H9 (cell line): ENCODE measurements at regions not wholly inside any gene's neighbourhood (a gene's known extent, or its start where the extent isn't known, plus 50 kb on each side); places are given as distances from the start of the nearest gene placed in this dataset.

Experiments used
- DNase-seq: peaks from one replicate; pipeline ENCODE4 v3.0.0-alpha.2; 2017
- H2AFZ ChIP-seq: one replicate; pipeline ENCODE4 v1.6.1; 2013; ENCODE audit warnings: mild to moderate bottlenecking, low read length, control low read depth, moderate library complexity
- H2AK5ac ChIP-seq: 2 replicates; pipeline ENCODE4 v1.6.1; 2013; ENCODE audit warnings: low read length, control low read depth, mixed read lengths; ENCODE audit not compliant: insufficient read length
- H2BK120ac ChIP-seq: one replicate; pipeline ENCODE4 v1.6.1; 2013; ENCODE audit warnings: low read depth, mild to moderate bottlenecking, low read length, control low read depth, inconsistent platforms; ENCODE audit not compliant: poor library complexity, severe bottlenecking
- H2BK12ac ChIP-seq: 2 replicates; pipeline ENCODE4 v1.6.1; 2013; ENCODE audit warnings: low read length, control low read depth, mixed read lengths, low read depth; ENCODE audit not compliant: insufficient read length
- H2BK15ac ChIP-seq: 2 replicates; pipeline ENCODE4 v1.6.1; 2013; ENCODE audit warnings: low read depth, low read length, control low read depth
- H2BK20ac ChIP-seq: one replicate; pipeline ENCODE4 v1.6.1; 2013; ENCODE audit warnings: low read depth, mild to moderate bottlenecking, low read length, control low read depth, inconsistent platforms; ENCODE audit not compliant: poor library complexity, severe bottlenecking
- H2BK5ac ChIP-seq: 2 replicates; pipeline ENCODE4 v1.6.1; 2013; ENCODE audit warnings: low read length, control low read depth, mixed read lengths; ENCODE audit not compliant: insufficient read length
- H3K14ac ChIP-seq: 2 replicates; pipeline ENCODE4 v1.6.1; 2013; ENCODE audit warnings: low read length, control low read depth; ENCODE audit not compliant: insufficient read depth
- H3K18ac ChIP-seq: 2 replicates; pipeline ENCODE4 v1.6.1; 2013; ENCODE audit warnings: low read depth, mild to moderate bottlenecking, mixed read lengths, low read length, control low read depth; ENCODE audit not compliant: insufficient read length
- H3K23ac ChIP-seq: 2 replicates; pipeline ENCODE4 v1.6.1; 2013; ENCODE audit warnings: low read length, control low read depth, mixed read lengths, low read depth; ENCODE audit not compliant: insufficient read length
- H3K23me2 ChIP-seq: 2 replicates; pipeline ENCODE4 v1.6.1; 2013; ENCODE audit warnings: low read depth, mild to moderate bottlenecking, mixed read lengths, low read length, control low read depth; ENCODE audit not compliant: insufficient read length, poor library complexity, severe bottlenecking
- H3K27ac ChIP-seq: 2 replicates; pipeline ENCODE4 v1.5.1; 2013; ENCODE audit warnings: low read length, control low read depth, mixed read lengths, low read depth; ENCODE audit not compliant: insufficient read length
- H3K27me3 ChIP-seq: 2 replicates; pipeline ENCODE4 v1.6.1; 2013; ENCODE audit warnings: low read length, control low read depth, inconsistent platforms; ENCODE audit not compliant: insufficient read depth
- H3K4ac ChIP-seq: 2 replicates; pipeline ENCODE4 v1.6.1; 2013; ENCODE audit warnings: low read depth, mild to moderate bottlenecking, control low read depth, inconsistent platforms, low read length, moderate library complexity
- H3K4me1 ChIP-seq: 2 replicates; pipeline ENCODE4 v1.6.1; 2013; ENCODE audit warnings: low read length, control low read depth, inconsistent platforms; ENCODE audit not compliant: insufficient read depth
- H3K4me2 ChIP-seq: 2 replicates; pipeline ENCODE4 v1.6.1; 2013; ENCODE audit warnings: low read length, control low read depth, mixed read lengths; ENCODE audit not compliant: insufficient read length, insufficient read depth
- H3K56ac ChIP-seq: 2 replicates; pipeline ENCODE4 v1.6.1; 2013; ENCODE audit warnings: low read depth, mild to moderate bottlenecking, mixed read lengths, low read length, control low read depth; ENCODE audit not compliant: insufficient read length
- H3K79me1 ChIP-seq: 2 replicates; pipeline ENCODE4 v1.6.1; 2013; ENCODE audit warnings: low read depth, mild to moderate bottlenecking, moderate library complexity, low read length, control low read depth, inconsistent platforms; ENCODE audit not compliant: insufficient read depth, poor library complexity, severe bottlenecking
- H3K79me2 ChIP-seq: 2 replicates; pipeline ENCODE4 v1.6.1; 2013; ENCODE audit warnings: low read length, control low read depth, inconsistent platforms; ENCODE audit not compliant: insufficient read depth
- H3K9ac ChIP-seq: 2 replicates; pipeline ENCODE4 v1.6.1; 2013; ENCODE audit warnings: low read length, control low read depth, mixed read lengths; ENCODE audit not compliant: insufficient read length; ENCODE audit errors: extremely low read depth
- H3K9me3 ChIP-seq: one replicate; pipeline ENCODE4 v1.6.1; 2013; ENCODE audit warnings: low read depth, low read length, inconsistent platforms; ENCODE audit not compliant: control insufficient read depth
- H3T11ph ChIP-seq: one replicate; pipeline ENCODE4 v1.6.1; 2013; ENCODE audit warnings: mild to moderate bottlenecking, low read length, control low read depth, inconsistent platforms
- H4K20me1 ChIP-seq: one replicate; pipeline ENCODE4 v1.6.1; 2013; ENCODE audit not compliant: control insufficient read depth, insufficient read length, insufficient read depth
- H4K5ac ChIP-seq: 2 replicates; pipeline ENCODE4 v1.6.1; 2013; ENCODE audit warnings: low read depth, mild to moderate bottlenecking, mixed read lengths, low read length, control low read depth; ENCODE audit not compliant: insufficient read length
- H4K8ac ChIP-seq: replicated peaks from 2 replicates; pipeline ENCODE4 v1.6.1; 2013; ENCODE audit warnings: low read length, control low read depth, mixed read lengths, low read depth; ENCODE audit not compliant: insufficient read length
- H4K91ac ChIP-seq: 2 replicates; pipeline ENCODE4 v1.6.1; 2013; ENCODE audit warnings: low read depth, mild to moderate bottlenecking, moderate library complexity, mixed read lengths, low read length, control low read depth; ENCODE audit not compliant: insufficient read length
- H3K27ac Mint-ChIP-seq, 3 experiments: 2 replicates in 2 of 3; 3 replicates in 1 of 3; pipeline ENCODE4 v1.8.0; 2020 to 2021; ENCODE audit warnings: mixed read lengths in 3 of 3, mild to moderate bottlenecking in 1 of 3, moderate library complexity in 1 of 3
- H3K27me3 Mint-ChIP-seq: 2 replicates; pipeline ENCODE4 v1.8.0; 2021; ENCODE audit warnings: low read depth, mild to moderate bottlenecking, moderate library complexity, mixed read lengths
- H3K36me3 Mint-ChIP-seq, 3 experiments: 2 replicates in 2 of 3; 3 replicates in 1 of 3; pipeline ENCODE4 v1.8.0; 2020 to 2021; ENCODE audit warnings: low read depth in 3 of 3, mixed read lengths in 3 of 3; ENCODE audit not compliant: insufficient read depth in 1 of 3
- H3K4me1 Mint-ChIP-seq, 2 experiments: 2 replicates each; pipeline ENCODE4 v1.8.0; 2020; ENCODE audit warnings: mixed read lengths in 2 of 2
- H3K4me3 Mint-ChIP-seq, 2 experiments: 2 replicates in 1 of 2; 3 replicates in 1 of 2; pipeline ENCODE4 v1.8.0; 2020 to 2021; ENCODE audit warnings: mild to moderate bottlenecking in 2 of 2, mixed read lengths in 2 of 2, moderate library complexity in 1 of 2
- H3K9me3 Mint-ChIP-seq, 2 experiments: 2 replicates in 1 of 2; 3 replicates in 1 of 2; pipeline ENCODE4 v1.8.0; 2020; ENCODE audit warnings: mild to moderate bottlenecking in 2 of 2, mixed read lengths in 2 of 2, moderate library complexity in 1 of 2
- WGBS: extraction: QIAGEN DNeasy Blood & Tissue Kit; methylation state at CpG from one replicate; pipeline ENCODE4 v1.1.7; 2013; ENCODE audit warnings: missing lambda C conversion rate, low lambda C conversion rate, mixed read lengths; ENCODE audit not compliant: insufficient read length; ENCODE audit errors: extremely low coverage; 5-methylcytosine and 5-hydroxymethylcytosine counted together
- TF ChIP-seq, protein P1 (sequence below): fragments of 200-600 bp; sonication (generic); conservative IDR thresholded peaks from 3 replicates; pipeline ENCODE4 v1.8.0; 2021; ENCODE audit warnings: antibody characterized with exemption, mild to moderate bottlenecking

DNA sequence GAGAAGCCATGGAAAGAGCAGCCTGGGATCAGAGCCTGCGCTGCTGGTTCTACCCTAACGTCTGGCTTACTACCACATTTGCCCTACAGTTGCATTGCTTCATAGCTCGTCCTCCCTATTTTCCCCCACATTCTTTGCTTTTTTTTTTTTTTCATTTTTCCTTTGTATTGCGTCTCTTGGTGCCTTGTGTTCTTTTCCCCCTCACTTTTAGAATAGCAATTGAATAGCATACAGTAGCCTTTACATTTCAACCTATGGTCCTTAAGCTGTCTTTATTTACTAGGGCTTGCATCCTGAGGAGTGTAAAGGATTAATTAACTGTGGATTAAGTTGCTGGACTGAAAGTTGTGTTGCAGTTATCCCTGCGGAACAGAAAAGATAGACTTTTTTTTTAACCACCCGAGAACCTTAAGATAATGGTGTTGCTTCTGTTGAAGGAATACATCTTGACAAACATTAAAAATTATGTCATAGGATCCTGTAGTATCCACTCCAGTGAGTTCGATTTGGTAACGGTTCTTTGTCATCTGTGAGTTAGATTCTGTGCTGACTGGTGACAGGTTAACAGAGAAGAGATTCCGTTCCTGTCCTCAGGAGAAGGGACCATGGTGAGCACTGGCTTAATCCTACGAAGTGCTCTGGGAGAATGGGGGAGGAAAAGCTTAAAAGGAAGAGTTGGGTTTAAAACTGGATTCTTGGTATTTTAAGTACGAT lies 417.4 kb upstream of the NAALADL2 start:
- H3K56ac ChIP-seq, result no peak overlapping the region
- H3K4me3 Mint-ChIP-seq, result peak overlapping the region; percentile 76 to 89
- H3K27ac ChIP-seq, result peak overlapping the region; percentile 48
- peaks cover 0 to 3% of the 10 kb centered on the region in 2 experiments; a peak in 2 of 5 replicates for H3K9me3 Mint-ChIP-seq
- no peak overlapping the region for H4K5ac ChIP-seq
- H4K20me1 ChIP-seq, result no peaks in the 10 kb centered on the region
- TF ChIP-seq, protein P1, sequence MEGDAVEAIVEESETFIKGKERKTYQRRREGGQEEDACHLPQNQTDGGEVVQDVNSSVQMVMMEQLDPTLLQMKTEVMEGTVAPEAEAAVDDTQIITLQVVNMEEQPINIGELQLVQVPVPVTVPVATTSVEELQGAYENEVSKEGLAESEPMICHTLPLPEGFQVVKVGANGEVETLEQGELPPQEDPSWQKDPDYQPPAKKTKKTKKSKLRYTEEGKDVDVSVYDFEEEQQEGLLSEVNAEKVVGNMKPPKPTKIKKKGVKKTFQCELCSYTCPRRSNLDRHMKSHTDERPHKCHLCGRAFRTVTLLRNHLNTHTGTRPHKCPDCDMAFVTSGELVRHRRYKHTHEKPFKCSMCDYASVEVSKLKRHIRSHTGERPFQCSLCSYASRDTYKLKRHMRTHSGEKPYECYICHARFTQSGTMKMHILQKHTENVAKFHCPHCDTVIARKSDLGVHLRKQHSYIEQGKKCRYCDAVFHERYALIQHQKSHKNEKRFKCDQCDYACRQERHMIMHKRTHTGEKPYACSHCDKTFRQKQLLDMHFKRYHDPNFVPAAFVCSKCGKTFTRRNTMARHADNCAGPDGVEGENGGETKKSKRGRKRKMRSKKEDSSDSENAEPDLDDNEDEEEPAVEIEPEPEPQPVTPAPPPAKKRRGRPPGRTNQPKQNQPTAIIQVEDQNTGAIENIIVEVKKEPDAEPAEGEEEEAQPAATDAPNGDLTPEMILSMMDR, result no peak
- no peaks in the 10 kb centered on the region for H3K27me3 ChIP-seq
- no peaks in the 10 kb centered on the region for H3K9me3 ChIP-seq
- no peak overlapping the region for H2BK5ac ChIP-seq
- no peak overlapping the region for H3K23ac ChIP-seq
- H3K4me2 ChIP-seq, result peak overlapping the region; percentile 84
- H2BK15ac ChIP-seq, result no peak overlapping the region
- H3K9ac ChIP-seq, result peak overlapping the region; percentile 86
- H3T11ph ChIP-seq, result no peak overlapping the region
- H4K8ac ChIP-seq, result no peak overlapping the region
- H3K36me3 Mint-ChIP-seq, result peaks cover 0 to 3% (median 3%) of the 10 kb centered on the region in 3 experiments; a peak in 1 of 7 replicates
- peaks cover 17 to 27% of the 10 kb centered on the region in 2 experiments for H3K4me1 Mint-ChIP-seq
- H3K4ac ChIP-seq, result no peak overlapping the region; the same call in 1 of the 2 replicates
- peak overlapping the region; percentile 90 to 96 (median 95); a peak in 6 of 7 replicates for H3K27ac Mint-ChIP-seq
- H2BK120ac ChIP-seq, result no peak overlapping the region
- WGBS, result no CpG with 5 or more reads among the region's 11 CpGs
- peak overlapping the region; percentile 69 for H3K18ac ChIP-seq
- H3K4me1 ChIP-seq, result no peaks in the 10 kb centered on the region; the same call in 1 of the 2 replicates
- peaks cover 9% of the 10 kb centered on the region for H3K23me2 ChIP-seq
- DNase-seq, result no peak
- H4K91ac ChIP-seq, result no peak overlapping the region
- no peaks in the 10 kb centered on the region for H3K27me3 Mint-ChIP-seq
- H2BK12ac ChIP-seq, result no peak overlapping the region
- peak overlapping the region; percentile 67 for H2AFZ ChIP-seq
- no peak overlapping the region for H2AK5ac ChIP-seq
- no peaks in the 10 kb centered on the region for H3K79me1 ChIP-seq
- no peaks in the 10 kb centered on the region; the same call in 1 of the 2 replicates for H3K79me2 ChIP-seq
- H3K14ac ChIP-seq, result peak overlapping the region; percentile 71
- no peak overlapping the region for H2BK20ac ChIP-seq
